ENCODE measurements at regions not wholly inside any gene's neighbourhood (a gene's known extent, or its start where the extent isn't known, plus 50 kb on each side); places are given as distances from the start of the nearest gene placed in this dataset.
"Not testable (repeated sequence)": the region's sequence is repeated elsewhere in the genome, so short reads cannot be mapped to it uniquely, and the experiment has no call there.

DNA sequence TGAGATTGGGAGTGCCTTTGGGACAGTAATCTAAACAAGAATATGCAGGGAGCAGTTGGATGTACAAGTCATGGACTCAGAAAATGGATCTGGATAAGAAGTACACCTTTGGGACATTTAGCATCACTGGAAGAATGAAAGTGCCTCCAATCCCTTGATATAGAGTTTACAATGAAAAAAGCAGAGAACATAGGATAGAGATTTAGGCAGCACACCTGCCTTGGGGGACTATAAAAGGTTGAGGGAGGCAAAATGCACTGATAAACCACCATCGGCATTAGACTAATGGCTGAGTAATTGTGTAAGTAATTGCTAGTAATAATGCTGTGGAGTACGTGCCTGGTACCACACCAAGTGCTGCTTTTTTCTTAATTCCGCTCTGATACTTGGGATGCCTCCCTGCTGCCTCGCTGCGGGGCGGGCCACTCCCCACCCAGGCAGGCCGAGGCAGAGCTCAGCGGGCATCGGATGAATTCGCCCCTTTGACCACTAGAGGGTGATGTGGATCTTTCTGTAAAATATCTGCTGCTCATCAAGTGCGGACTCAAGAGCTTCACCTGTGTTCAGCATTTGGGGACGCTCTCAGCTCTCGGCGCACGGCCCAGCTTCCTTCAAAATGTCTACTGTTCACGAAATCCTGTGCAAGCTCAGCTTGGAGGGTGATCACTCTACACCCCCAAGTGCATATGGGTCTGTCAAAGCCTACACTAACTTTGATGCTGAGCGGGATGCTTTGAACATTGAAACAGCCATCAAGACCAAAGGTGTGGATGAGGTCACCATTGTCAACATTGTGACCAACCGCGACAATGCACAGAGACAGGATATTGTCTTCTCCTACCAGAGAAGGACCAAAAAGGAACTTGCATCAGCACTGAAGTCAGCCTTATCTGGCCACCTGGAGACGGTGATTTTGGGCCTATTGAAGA lies 99.9 kb downstream of the ANKRD18B start:
- no peak overlapping the region for H3K4me3 ChIP-seq (ENCODE audit: low read length)

DNA sequence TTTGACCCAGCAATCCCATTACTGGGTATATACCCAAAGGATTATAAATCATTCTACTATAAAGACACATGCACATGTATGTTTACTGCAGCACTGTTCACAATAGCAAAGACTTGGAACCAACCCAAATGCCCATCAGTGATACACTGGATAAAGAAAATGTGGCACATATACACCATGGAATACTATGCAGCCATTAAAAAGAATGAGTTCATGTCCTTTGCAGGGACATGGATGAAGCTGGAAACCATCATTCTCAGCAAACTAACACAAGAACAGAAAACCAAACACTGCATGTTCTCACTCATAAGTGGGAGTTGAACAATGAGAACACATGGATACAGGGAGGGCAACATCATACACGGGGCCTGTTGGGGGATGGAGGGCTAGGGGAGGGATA lies 104.3 kb downstream of the ANKRD18B start:
- DNase-seq; H3K9me3 ChIP-seq (ENCODE audit: low read length); H3K4me1 ChIP-seq (ENCODE audit: low read length); H3K36me3 ChIP-seq (ENCODE audit: insufficient read depth, low read length); H2AFZ ChIP-seq (ENCODE audit: low read length); H3K9ac ChIP-seq (ENCODE audit: low read length); H3K9me2 ChIP-seq (replicated peaks; ENCODE audit: insufficient read depth, low read length); H3K4me3 ChIP-seq (ENCODE audit: low read length); H4K20me1 ChIP-seq (ENCODE audit: insufficient read depth, low read depth, low read length); H3K4me2 ChIP-seq (ENCODE audit: low read depth, low read length, poor library complexity, severe bottlenecking); H3K27me3 ChIP-seq (ENCODE audit: low read length); H3K79me2 ChIP-seq (ENCODE audit: low read length); H3K27ac ChIP-seq (ENCODE audit: low read length): not testable (repeated sequence)

More for the DNA sequence above, 99.9 kb downstream of the ANKRD18B start:
- DNase-seq, result peak; percentile 92
- Histone ChIP-seq H2AFZ (ENCODE audit: low read length) (no peak overlapping the region), H3K79me2 (ENCODE audit: low read length) (no peaks in the 10 kb centered on the region), H3K36me3 (ENCODE audit: insufficient read depth, low read length) (no peaks in the 10 kb centered on the region), H3K9me3 (ENCODE audit: low read length) (no peaks in the 10 kb centered on the region), H3K27ac (ENCODE audit: low read length) (no peak overlapping the region), H3K9ac (ENCODE audit: low read length) (no peak overlapping the region), H3K9me2 (replicated peaks; ENCODE audit: insufficient read depth, low read length) (no peaks in the 10 kb centered on the region), H3K27me3 (ENCODE audit: low read length) (no peaks in the 10 kb centered on the region), H3K4me1 (ENCODE audit: low read length) (no peaks in the 10 kb centered on the region), H4K20me1 (ENCODE audit: insufficient read depth, low read depth, low read length) (no peaks in the 10 kb centered on the region), H3K4me2 (ENCODE audit: low read depth, low read length, poor library complexity, severe bottlenecking) (no peak overlapping the region)

GRCh38 chr9:33628865-33629410 lies 104.9 kb downstream of the ANKRD18B start:
- Histone ChIP-seq H3K79me2 (ENCODE audit: low read length) (no peaks in the 10 kb centered on the region), H3K4me2 (ENCODE audit: low read depth, low read length, poor library complexity, severe bottlenecking) (no peak overlapping the region), H3K27ac (ENCODE audit: low read length) (no peak overlapping the region), H3K9me2 (replicated peaks; ENCODE audit: insufficient read depth, low read length) (no peaks in the 10 kb centered on the region), H2AFZ (ENCODE audit: low read length) (no peak overlapping the region), H3K4me1 (ENCODE audit: low read length) (no peaks in the 10 kb centered on the region), H3K36me3 (ENCODE audit: insufficient read depth, low read length) (no peaks in the 10 kb centered on the region), H3K9ac (ENCODE audit: low read length) (no peak overlapping the region), H3K27me3 (ENCODE audit: low read length) (no peaks in the 10 kb centered on the region), H3K9me3 (ENCODE audit: low read length) (no peaks in the 10 kb centered on the region), H3K4me3 (ENCODE audit: low read length) (no peak overlapping the region), H4K20me1 (ENCODE audit: insufficient read depth, low read depth, low read length) (no peaks in the 10 kb centered on the region)
- DNase-seq, result no peak

DNA sequence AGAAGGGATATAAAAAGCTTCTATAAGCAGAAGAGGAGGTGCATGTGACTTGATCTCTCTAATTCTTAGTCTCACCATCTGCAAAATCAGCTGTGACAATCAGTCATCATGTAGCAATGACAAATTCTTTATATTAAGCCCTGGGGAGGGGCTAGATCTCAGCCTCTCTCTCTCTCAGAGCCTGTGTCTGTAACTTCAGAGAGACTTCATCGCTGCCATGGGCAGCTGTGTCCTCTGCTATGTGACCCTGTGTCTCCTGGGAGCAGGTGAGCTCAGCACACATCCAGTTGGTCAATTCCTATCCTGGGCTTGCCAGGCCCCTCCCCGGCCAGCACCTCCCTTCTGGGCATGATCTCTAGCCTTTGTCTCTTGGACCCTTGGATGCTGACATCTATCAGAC lies 109.6 kb downstream of the ANKRD18B start:
- no peak overlapping the region for H3K9ac ChIP-seq (ENCODE audit: low read length)
- H3K4me1 ChIP-seq (ENCODE audit: low read length), result no peaks in the 10 kb centered on the region
- H2AFZ ChIP-seq (ENCODE audit: low read length), result no peak overlapping the region
- no peaks in the 10 kb centered on the region for H3K9me2 ChIP-seq (replicated peaks; ENCODE audit: insufficient read depth, low read length)
- no peak overlapping the region for H3K4me3 ChIP-seq (ENCODE audit: low read length)
- H3K27me3 ChIP-seq (ENCODE audit: low read length), result no peaks in the 10 kb centered on the region
- no peaks in the 10 kb centered on the region for H3K36me3 ChIP-seq (ENCODE audit: insufficient read depth, low read length)
- H3K9me3 ChIP-seq (ENCODE audit: low read length), result no peaks in the 10 kb centered on the region
- no peaks in the 10 kb centered on the region for H4K20me1 ChIP-seq (ENCODE audit: insufficient read depth, low read depth, low read length)
- DNase-seq, result no peak
- no peak overlapping the region for H3K27ac ChIP-seq (ENCODE audit: low read length)
- H3K79me2 ChIP-seq (ENCODE audit: low read length), result no peaks in the 10 kb centered on the region
- no peak overlapping the region for H3K4me2 ChIP-seq (ENCODE audit: low read depth, low read length, poor library complexity, severe bottlenecking)

DNA sequence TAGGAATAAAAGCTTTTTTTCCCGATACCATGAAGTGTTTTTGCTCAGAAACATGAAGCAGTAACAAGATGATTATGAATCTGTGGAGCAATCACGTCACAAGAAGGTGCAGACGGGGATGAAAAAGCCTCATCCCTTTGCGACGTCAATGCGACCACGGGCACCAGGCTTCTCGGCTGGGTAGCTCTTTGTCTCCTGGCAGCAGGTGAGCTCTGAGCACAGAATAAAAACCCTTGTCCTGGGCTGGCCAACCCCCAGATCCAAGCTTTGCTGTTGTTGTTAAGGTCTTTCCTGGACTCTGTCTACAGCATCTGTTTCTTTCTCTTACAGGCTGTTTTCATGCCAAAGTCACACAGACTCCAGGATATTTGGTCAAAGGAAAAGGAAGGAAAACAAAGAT lies 113.8 kb downstream of the ANKRD18B start:
- H3K27me3 ChIP-seq (ENCODE audit: low read length), result no peaks in the 10 kb centered on the region

GRCh38 chr9:33638391-33638915 lies 114.4 kb downstream of the ANKRD18B start:
- DNase-seq, result no peak
- Histone ChIP-seq H3K9me2 (replicated peaks; ENCODE audit: insufficient read depth, low read length) (no peaks in the 10 kb centered on the region), H3K4me3 (ENCODE audit: low read length) (no peak overlapping the region), H3K27ac (ENCODE audit: low read length) (no peak overlapping the region), H3K27me3 (ENCODE audit: low read length) (no peaks in the 10 kb centered on the region), H3K4me2 (ENCODE audit: low read depth, low read length, poor library complexity, severe bottlenecking) (no peak overlapping the region), H3K4me1 (ENCODE audit: low read length) (no peaks in the 10 kb centered on the region), H2AFZ (ENCODE audit: low read length) (no peak overlapping the region), H3K36me3 (ENCODE audit: insufficient read depth, low read length) (no peaks in the 10 kb centered on the region), H4K20me1 (ENCODE audit: insufficient read depth, low read depth, low read length) (no peaks in the 10 kb centered on the region), H3K9ac (ENCODE audit: low read length) (no peak overlapping the region), H3K79me2 (ENCODE audit: low read length) (no peaks in the 10 kb centered on the region), H3K9me3 (ENCODE audit: low read length) (no peaks in the 10 kb centered on the region)

More for the DNA sequence above, 113.8 kb downstream of the ANKRD18B start:
- Histone ChIP-seq H2AFZ (ENCODE audit: low read length) (no peak overlapping the region), H3K9ac (ENCODE audit: low read length) (no peak overlapping the region), H3K9me3 (ENCODE audit: low read length) (no peaks in the 10 kb centered on the region), H3K4me3 (ENCODE audit: low read length) (no peak overlapping the region), H3K9me2 (replicated peaks; ENCODE audit: insufficient read depth, low read length) (no peaks in the 10 kb centered on the region), H3K4me2 (ENCODE audit: low read depth, low read length, poor library complexity, severe bottlenecking) (no peak overlapping the region), H3K4me1 (ENCODE audit: low read length) (no peaks in the 10 kb centered on the region), H3K79me2 (ENCODE audit: low read length) (no peaks in the 10 kb centered on the region), H4K20me1 (ENCODE audit: insufficient read depth, low read depth, low read length) (no peaks in the 10 kb centered on the region), H3K36me3 (ENCODE audit: insufficient read depth, low read length) (no peaks in the 10 kb centered on the region), H3K27ac (ENCODE audit: low read length) (no peak overlapping the region)
- no peak for DNase-seq

GRCh38 chr9:33645706-33646105 lies 121.7 kb downstream of the ANKRD18B start:
- H3K9ac ChIP-seq (ENCODE audit: low read length), result no peak overlapping the region
- H3K4me3 ChIP-seq (ENCODE audit: low read length), result no peak overlapping the region
- no peaks in the 10 kb centered on the region for H3K36me3 ChIP-seq (ENCODE audit: insufficient read depth, low read length)
- no peaks in the 10 kb centered on the region for H3K9me3 ChIP-seq (ENCODE audit: low read length)
- no peak overlapping the region for H3K27ac ChIP-seq (ENCODE audit: low read length)
- no peaks in the 10 kb centered on the region for H3K9me2 ChIP-seq (replicated peaks; ENCODE audit: insufficient read depth, low read length)
- H2AFZ ChIP-seq (ENCODE audit: low read length), result no peak overlapping the region
- no peaks in the 10 kb centered on the region for H4K20me1 ChIP-seq (ENCODE audit: insufficient read depth, low read depth, low read length)
- H3K4me1 ChIP-seq (ENCODE audit: low read length), result no peaks in the 10 kb centered on the region
- no peak for DNase-seq
- no peaks in the 10 kb centered on the region for H3K79me2 ChIP-seq (ENCODE audit: low read length)
- H3K27me3 ChIP-seq (ENCODE audit: low read length), result no peaks in the 10 kb centered on the region
- H3K4me2 ChIP-seq (ENCODE audit: low read depth, low read length, poor library complexity, severe bottlenecking), result no peak overlapping the region

DNA sequence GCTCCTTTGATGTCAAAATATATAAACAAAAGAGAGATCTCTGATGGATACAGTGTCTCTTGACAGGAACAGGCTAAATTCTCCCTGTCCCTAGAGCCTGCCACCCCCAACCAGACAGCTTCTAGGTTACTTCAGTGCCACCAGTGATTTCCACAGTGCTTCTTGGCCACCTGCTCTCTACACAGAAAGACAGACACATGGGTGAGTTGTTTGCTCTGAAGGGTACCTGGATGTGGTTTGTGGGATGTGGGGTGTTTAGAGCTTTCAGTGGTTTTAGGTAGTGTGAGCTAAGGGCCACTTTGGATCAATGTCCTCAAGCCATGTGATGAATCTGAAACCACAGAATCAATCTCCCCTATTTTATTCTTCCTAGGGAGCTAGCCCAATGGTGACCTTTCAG lies 125.4 kb downstream of the ANKRD18B start:
- no peak overlapping the region for H3K9ac ChIP-seq (ENCODE audit: low read length)
- DNase-seq, result no peak
- no peaks in the 10 kb centered on the region for H3K4me1 ChIP-seq (ENCODE audit: low read length)
- no peak overlapping the region for H3K4me3 ChIP-seq (ENCODE audit: low read length)
- H3K36me3 ChIP-seq (ENCODE audit: insufficient read depth, low read length), result no peaks in the 10 kb centered on the region
- H2AFZ ChIP-seq (ENCODE audit: low read length), result no peak overlapping the region
- H3K79me2 ChIP-seq (ENCODE audit: low read length), result no peaks in the 10 kb centered on the region
- H3K27me3 ChIP-seq (ENCODE audit: low read length), result no peaks in the 10 kb centered on the region
- no peaks in the 10 kb centered on the region for H3K9me3 ChIP-seq (ENCODE audit: low read length)
- no peaks in the 10 kb centered on the region for H3K9me2 ChIP-seq (replicated peaks; ENCODE audit: insufficient read depth, low read length)
- H3K4me2 ChIP-seq (ENCODE audit: low read depth, low read length, poor library complexity, severe bottlenecking), result no peak overlapping the region
- H4K20me1 ChIP-seq (ENCODE audit: insufficient read depth, low read depth, low read length), result no peaks in the 10 kb centered on the region
- H3K27ac ChIP-seq (ENCODE audit: low read length), result no peak overlapping the region
